Erythroblast (primary cell): ENCODE measurements at regions not wholly inside any gene's neighbourhood (a gene's known extent, or its start where the extent isn't known, plus 50 kb on each side); places are given as distances from the start of the nearest gene placed in this dataset.

ENCODE experiments used
- GATA1 ChIP-seq: IDR thresholded peaks from 2 replicates; pipeline ENCODE4 v1.6.1; 2011; ENCODE audit warnings: low read depth, mild to moderate bottlenecking, control low read depth, low read length, moderate library complexity
- POLR2A ChIP-seq: IDR thresholded peaks from 2 replicates; pipeline ENCODE4 v1.6.1; 2011; ENCODE audit warnings: mild to moderate bottlenecking, low read length

DNA sequence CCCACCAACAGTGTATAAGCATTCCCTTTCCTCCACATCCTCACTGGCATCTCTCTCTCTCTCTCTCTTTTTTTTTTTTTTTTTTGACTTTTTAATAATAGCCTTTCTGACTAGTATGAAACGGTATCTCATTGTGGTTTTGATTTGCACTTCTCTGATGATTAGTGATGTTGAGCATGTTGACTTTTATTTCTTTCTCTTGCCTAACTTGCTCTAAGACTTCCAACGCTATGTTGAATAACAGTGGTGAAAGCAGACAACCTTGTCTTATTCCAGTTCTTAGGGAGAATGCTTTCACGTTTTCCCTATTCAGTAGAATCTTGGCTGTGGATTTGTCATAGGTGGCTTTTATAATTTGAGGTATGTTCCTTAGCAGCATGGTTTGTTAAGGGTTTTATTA is 249.4 kb upstream of the MDFIC2 start:
- no peak for TF ChIP-seq POLR2A
- TF ChIP-seq GATA1 = no peak
